ENCODE measurements at regions not wholly inside any gene's neighbourhood (a gene's known extent, or its start where the extent isn't known, plus 50 kb on each side); places are given as distances from the start of the nearest gene placed in this dataset.

DNA sequence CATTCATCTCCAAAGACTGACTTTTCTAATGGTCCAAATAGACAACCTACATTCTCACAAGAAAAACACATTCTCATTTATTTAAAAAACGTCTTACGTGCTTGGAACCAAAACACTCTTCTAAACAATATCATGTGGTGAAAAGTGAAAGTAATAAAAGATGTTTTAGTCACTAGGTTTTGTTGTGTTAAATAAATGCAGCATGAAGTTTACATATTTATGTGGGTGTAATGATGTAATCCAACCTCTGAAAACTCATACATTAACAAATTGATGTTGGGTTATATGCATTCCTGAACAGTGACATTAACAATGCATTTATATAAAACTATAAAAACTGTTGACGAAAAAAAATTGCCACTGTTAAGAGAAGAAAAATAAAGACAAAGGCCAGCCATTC, 55.1 kb upstream of the ACVR2A start:
- TF ChIP-seq, protein P1, sequence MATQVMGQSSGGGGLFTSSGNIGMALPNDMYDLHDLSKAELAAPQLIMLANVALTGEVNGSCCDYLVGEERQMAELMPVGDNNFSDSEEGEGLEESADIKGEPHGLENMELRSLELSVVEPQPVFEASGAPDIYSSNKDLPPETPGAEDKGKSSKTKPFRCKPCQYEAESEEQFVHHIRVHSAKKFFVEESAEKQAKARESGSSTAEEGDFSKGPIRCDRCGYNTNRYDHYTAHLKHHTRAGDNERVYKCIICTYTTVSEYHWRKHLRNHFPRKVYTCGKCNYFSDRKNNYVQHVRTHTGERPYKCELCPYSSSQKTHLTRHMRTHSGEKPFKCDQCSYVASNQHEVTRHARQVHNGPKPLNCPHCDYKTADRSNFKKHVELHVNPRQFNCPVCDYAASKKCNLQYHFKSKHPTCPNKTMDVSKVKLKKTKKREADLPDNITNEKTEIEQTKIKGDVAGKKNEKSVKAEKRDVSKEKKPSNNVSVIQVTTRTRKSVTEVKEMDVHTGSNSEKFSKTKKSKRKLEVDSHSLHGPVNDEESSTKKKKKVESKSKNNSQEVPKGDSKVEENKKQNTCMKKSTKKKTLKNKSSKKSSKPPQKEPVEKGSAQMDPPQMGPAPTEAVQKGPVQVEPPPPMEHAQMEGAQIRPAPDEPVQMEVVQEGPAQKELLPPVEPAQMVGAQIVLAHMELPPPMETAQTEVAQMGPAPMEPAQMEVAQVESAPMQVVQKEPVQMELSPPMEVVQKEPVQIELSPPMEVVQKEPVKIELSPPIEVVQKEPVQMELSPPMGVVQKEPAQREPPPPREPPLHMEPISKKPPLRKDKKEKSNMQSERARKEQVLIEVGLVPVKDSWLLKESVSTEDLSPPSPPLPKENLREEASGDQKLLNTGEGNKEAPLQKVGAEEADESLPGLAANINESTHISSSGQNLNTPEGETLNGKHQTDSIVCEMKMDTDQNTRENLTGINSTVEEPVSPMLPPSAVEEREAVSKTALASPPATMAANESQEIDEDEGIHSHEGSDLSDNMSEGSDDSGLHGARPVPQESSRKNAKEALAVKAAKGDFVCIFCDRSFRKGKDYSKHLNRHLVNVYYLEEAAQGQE (IDR thresholded peaks at IDR 0.05; ENCODE audit: low read depth): no peak
- TF ChIP-seq, protein P2, sequence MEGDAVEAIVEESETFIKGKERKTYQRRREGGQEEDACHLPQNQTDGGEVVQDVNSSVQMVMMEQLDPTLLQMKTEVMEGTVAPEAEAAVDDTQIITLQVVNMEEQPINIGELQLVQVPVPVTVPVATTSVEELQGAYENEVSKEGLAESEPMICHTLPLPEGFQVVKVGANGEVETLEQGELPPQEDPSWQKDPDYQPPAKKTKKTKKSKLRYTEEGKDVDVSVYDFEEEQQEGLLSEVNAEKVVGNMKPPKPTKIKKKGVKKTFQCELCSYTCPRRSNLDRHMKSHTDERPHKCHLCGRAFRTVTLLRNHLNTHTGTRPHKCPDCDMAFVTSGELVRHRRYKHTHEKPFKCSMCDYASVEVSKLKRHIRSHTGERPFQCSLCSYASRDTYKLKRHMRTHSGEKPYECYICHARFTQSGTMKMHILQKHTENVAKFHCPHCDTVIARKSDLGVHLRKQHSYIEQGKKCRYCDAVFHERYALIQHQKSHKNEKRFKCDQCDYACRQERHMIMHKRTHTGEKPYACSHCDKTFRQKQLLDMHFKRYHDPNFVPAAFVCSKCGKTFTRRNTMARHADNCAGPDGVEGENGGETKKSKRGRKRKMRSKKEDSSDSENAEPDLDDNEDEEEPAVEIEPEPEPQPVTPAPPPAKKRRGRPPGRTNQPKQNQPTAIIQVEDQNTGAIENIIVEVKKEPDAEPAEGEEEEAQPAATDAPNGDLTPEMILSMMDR (IDR thresholded peaks at IDR 0.05 in 2 of 3, conservative IDR thresholded peaks at IDR 0.05 in 1 of 3; ENCODE audit: borderline replicate concordance in 1 of 3, insufficient read depth in 1 of 3, low read depth in 2 of 3, low read length in 2 of 3): no peak
- TF ChIP-seq CEBPB (IDR thresholded peaks at IDR 0.05; ENCODE audit: low read depth) (no peak), EZH2 (IDR thresholded peaks at IDR 0.05) (no peak), POLR2AphosphoS5 (IDR thresholded peaks at IDR 0.05; ENCODE audit: low read depth, low read length) (no peak), POLR2A (IDR thresholded peaks at IDR 0.05; ENCODE audit: borderline replicate concordance, extremely low read depth, insufficient read depth, insufficient read length) (no peak), YY1 (IDR thresholded peaks at IDR 0.05; ENCODE audit: extremely low read depth, insufficient replicate concordance, low read depth, low read length) (no peak), EZH2phosphoT487 (IDR thresholded peaks at IDR 0.05; ENCODE audit: borderline replicate concordance) (no peak), FOSL1 (IDR thresholded peaks at IDR 0.05; ENCODE audit: low read depth) (no peak)
- TF ChIP-seq, protein P3, sequence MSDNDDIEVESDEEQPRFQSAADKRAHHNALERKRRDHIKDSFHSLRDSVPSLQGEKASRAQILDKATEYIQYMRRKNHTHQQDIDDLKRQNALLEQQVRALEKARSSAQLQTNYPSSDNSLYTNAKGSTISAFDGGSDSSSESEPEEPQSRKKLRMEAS (IDR thresholded peaks at IDR 0.05): no peak
